HG03460 (cell line): ENCODE measurements at regions not wholly inside any gene's neighbourhood (a gene's known extent, or its start where the extent isn't known, plus 50 kb on each side); places are given as distances from the start of the nearest gene placed in this dataset.
"Not testable (repeated sequence)": the region's sequence is repeated elsewhere in the genome, so short reads cannot be mapped to it uniquely, and the experiment has no call there.

Experiments used
- ATAC-seq: cut with Tn5 transposase; IDR thresholded peaks from one replicate; pipeline ENCODE4 v1.9.1; 2021; ENCODE audit not compliant: unreplicated experiment

DNA sequence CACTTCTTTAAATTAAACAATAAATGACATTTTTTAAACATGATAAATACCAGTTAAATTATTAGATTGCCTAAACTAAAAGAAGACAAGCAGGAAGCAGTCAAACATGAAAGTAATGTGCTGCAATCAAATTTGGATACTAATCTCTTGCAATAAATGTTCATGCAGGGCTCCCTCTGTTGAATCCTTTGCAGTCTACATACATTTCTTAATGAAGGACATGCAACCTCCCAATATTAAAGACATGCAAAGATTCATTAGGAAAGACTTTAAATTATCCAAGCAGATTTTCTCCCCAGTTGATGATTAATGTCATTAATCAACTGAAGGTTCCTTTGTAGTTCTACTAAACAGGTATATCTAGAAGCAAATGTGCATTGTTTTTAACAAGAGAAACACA is 245.4 kb downstream of the ZIC4 start:
- ATAC-seq, result no peak

DNA sequence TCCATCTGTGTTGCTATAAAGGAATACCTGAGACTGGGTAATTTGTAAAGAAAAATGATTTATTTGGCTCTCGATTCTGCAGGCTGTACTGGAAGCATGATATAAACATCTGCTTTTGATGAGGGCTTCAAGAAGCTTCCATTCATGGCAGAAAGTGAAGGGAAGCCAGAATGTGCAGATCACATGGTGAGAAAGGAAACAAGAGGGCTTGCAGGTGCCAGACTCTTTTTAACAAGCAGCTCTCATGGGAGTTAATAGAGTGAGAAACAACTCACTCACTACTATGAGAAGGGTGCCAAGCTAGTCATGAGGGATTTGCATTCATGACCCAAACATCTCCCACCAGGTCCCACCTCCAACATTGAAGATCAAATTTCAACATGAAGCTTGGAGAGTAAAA is 247.2 kb downstream of the ZIC4 start:
- ATAC-seq, result no peak

DNA sequence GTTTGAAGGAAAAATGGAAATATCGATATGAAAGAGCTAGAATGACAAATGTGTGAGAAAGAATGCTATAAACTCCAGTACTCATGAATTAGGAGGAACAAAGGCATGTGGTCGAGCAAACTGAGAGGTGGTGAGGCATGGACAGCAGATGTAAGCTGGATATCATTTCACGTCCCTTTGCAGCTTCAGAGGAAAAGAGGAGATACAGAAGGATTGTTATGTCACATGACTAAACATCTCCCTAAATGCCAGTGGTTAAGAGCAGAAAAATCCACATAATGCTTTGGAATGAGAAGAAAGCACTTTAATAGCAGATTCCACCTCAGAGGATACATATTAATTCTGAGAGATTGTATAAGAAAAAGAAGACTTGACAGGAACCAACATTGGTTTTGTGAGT is 248.7 kb downstream of the ZIC4 start:
- no peak for ATAC-seq

DNA sequence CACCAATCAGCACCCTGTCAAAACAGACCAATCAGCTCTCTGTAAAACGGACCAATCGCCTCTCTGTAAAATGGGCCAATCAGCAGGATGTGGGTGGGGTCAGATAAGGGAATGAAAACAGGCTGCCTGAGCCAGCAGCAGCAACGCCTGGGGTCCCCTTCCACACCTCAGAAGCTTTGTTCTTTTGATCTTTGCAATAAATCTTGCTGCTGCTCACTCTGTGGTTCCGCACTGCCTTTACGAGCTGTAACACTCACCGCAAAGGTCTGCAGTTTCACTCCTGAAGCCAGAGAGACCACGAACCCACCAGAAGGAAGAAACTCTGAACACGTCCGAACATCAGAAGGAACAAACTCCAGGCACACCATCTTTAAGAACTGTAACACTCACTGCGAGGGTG is 251.4 kb downstream of the ZIC4 start:
- not testable (repeated sequence) for ATAC-seq

DNA sequence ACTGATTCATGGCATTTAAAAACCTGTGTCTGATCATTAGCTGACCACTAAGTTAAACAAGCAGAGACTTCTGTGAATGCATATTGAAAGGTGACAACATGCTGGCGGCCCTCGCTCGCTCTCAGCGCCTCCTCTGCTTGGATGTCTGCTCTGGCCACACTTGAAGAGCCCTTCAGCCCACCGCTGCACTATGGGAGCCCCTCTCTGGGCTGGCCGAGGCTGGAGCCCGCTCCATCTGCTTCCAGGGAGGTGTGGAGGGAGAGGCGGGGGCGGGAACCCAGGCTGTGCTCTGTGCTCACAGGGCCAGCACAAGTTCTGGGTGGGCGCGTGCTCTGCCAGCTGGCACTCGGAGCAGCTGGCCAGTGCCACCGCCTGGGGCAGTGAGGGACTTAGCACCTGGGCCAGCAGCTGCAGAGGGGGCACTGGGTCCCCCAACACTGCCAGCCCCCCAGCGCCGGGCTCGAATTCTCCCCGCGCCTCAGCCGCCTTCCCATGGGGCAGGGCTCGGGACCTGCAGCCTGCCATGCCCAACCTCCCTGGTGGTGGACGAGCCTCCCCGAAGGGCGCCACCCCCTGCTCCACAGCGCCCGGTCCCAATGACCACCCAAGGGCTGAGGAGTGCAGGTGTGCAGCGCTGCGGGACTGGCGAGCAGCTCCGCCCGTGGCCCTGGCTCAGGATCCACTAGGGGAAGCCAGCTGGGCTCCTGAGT is 252.4 kb downstream of the ZIC4 start:
- ATAC-seq, result no peak

DNA sequence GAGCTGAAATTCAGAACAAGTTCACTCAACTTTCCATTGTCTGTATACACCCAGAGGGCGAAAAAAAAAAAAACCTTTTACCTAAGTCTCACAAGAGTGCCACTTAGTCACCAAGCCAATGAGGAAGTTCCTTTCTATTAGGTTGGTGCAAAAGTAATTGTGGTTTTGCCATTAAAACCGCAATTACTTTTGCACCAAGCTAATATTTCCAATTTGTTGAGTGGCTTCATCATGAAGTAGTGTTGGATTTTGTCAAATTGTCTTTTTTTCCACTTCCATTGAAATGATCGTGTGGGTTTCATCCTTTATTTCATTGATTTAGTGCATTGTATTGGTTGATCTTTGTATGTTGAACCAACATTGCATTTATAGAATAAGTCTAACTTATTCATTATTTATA is 253.9 kb downstream of the ZIC4 start:
- no peak for ATAC-seq

DNA sequence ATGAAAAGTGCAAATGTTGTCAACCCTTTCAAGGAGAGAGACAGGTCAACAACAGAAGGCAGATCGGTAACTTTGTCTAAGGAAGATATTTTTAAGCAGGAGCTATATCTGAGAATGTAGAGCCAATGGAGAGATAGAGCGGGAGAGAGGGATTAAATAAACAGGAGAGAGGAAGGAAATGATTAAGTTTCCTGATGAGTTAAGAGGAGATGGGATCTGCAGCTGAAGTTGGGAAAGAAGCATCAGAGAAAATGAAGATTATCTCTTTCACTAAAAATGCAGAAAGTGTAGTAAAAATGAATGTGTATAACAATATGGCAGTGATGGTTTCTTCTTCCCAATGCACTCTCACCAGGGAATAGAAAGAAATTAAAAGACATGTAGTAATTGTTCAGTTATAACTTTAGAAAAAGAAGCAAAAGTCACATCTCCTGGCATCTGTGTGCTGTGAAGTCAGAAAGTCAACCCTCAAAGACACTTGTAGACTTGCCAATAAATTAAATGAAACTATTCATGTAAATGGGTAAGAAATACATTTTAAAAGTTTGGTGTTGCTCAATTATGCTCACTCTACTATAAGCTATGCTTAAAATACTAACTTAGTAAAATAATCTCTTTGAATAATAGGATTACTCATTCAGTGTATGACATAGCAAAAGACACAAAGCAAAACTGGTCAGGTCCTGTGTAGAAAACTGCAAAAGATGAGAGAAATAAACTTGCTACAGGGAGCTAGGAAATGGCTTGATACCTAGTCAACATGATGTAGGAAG is 264.6 kb downstream of the ZIC4 start:
- no peak for ATAC-seq

DNA sequence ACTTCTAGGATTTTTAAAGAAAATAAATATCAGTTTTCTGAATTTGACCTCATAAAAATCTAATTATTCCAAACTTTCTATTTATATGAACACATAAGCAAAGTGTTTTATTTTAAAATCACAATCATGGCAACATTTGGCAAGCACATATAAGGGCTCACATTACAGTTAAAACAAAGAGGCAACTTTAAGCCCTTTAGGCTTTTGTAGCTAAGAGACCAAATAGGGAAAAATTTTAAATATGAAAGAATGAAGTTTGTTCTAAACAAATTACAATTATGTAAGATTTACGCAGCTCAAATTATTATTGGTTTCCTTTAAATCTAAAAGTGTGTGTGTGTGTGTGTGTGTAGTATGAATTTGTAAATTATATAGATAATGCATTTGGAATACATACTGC is 267.0 kb downstream of the ZIC4 start:
- no peak for ATAC-seq

DNA sequence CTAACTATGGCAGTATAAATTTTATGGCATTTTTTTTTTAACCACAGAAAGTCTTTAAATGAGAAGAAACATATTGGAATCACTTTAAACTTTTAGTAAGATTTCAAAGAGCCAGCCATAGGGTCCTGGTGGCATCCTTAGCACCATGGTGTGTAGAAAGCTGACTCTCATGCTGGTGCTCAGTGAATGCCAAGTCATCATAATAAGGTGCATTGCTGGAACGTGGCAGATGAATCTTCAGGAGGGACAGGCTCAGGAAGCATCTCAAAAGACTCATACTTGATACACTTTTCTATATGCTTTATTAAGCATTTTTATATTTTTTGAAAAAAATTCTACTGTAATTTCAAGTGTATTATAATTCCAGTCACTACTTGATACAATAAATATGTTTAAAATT is 274.2 kb downstream of the ZIC4 start:
- no peak for ATAC-seq

DNA sequence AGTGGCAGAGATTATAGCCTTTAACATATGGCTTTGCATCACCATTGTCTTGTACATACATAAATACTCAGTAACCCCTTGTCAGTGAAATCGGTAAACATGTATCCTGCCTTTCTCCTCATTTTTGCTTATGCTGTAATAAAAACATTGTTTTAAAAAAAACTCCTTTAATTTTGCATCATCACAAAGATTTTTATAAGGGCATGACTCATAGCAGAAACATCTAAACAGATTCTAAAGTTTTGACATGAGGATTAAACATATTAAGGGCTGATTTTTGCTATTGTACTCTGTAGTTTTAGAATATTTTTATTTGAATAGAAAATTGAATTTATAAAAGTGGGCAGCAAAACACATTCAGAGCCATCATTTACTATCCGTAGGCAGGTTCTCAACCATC is 275.9 kb downstream of the ZIC4 start:
- no peak for ATAC-seq

DNA sequence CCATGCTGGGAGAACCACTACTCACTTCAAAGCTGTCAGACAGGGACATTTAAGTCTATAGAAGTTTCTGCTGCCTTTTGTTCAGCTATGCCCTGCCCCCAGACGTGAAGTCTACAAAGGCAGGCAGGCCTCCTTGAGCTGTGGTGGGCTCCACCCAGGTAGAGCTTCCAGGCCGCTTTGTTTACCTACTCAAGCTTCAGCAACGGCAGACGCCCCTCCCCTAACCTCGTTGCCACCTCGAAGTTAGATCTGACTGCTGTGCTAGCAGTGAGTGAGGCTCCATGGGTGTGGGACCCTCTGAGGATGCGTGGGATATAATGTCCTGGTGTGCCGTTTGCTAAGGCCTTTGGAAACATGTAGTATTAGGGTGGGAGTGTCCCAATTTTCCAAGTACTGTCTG is 276.7 kb downstream of the ZIC4 start:
- no peak for ATAC-seq

DNA sequence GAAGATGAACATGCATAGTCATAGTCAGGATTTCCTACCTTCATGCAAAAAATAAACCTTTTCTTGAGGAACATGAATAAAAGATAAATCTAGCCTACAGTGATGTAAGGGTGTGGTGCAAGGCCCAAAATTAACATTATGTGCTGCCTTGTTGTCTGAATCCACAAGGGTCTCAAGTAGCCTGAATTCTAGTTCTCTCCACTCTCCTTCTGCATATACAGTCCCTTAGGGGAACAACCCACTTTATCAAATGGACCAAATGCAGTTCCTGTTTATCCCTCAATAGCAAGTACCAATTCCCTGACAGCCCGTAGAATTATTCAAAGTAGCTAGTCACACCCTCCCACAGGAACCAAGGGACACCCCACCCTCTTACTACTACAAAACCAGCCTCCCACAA is 284.0 kb downstream of the ZIC4 start:
- no peak for ATAC-seq

DNA sequence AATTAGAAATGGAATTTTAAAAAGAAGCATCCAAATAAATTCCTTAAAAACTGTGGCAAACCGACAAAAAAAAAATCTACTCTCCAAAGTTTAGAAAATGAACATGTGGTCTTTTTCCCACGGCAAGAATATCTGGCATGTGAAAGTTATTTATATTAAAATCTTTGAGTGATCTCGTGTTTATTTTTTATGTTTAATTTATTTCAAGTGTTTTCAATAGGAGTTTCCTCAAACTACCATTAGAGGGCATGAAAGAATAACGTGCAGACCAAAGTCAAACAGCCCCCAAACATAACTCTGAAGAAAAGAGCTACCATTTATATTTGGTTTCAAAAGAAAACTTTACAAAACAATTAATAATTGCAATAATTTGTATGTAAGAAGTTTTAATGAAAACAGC is 286.4 kb downstream of the ZIC4 start:
- ATAC-seq, result no peak

DNA sequence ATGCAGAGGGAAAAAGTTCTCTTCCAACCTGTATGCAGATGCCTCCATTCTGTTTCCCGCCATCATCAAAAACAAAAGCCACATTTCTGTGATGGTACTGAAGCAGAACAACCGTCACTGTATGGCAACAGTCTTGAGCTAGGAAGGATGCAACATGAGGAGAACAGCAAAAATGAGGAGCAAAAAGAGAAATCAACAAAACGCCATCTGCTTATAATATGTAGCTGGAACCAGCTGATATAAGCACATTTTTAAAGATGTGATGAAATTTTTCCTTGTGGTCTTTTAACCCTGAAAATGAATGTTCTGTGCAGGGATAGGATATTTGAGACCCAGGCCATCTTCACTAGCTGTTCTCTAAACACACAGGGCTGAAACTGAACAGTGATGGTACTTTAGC is 287.0 kb downstream of the ZIC4 start:
- no peak for ATAC-seq

DNA sequence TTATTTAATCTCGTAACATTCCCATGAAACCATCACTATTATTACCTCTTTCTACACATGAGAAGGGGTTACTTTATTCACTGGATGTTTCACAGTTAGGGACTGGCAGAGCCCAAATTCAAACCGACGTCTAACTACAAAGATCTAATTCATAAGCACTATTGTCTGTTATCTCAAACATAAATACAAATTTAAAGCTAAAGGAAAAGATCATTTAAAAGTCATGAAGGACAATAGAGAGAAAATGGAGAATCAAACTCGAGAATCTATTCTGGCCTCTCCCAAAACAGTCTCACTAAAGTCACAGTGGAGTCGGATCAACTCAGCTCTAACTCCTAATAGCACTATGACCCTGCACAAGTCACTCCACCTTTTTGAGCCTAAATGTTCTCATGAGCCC is 287.7 kb downstream of the ZIC4 start:
- no peak for ATAC-seq

DNA sequence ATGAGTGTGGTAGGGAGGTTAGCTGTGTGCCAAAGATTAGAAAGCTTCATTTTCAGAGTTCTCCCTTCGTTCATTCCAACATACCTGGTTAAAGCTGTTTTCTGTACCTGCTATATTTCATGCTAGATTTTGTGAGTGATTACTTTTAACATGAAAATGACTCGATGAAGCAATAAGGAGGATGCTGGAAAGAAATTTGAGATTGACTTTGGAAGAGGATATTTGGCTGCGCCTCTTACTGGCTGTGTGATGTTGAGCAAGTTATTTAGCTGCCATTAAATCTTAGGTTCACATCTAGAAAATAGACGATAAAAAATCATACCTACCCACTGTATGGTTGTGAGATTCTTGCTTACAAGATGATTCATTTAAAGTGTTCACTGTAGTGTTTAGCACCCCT is 288.7 kb downstream of the ZIC4 start:
- no peak for ATAC-seq

DNA sequence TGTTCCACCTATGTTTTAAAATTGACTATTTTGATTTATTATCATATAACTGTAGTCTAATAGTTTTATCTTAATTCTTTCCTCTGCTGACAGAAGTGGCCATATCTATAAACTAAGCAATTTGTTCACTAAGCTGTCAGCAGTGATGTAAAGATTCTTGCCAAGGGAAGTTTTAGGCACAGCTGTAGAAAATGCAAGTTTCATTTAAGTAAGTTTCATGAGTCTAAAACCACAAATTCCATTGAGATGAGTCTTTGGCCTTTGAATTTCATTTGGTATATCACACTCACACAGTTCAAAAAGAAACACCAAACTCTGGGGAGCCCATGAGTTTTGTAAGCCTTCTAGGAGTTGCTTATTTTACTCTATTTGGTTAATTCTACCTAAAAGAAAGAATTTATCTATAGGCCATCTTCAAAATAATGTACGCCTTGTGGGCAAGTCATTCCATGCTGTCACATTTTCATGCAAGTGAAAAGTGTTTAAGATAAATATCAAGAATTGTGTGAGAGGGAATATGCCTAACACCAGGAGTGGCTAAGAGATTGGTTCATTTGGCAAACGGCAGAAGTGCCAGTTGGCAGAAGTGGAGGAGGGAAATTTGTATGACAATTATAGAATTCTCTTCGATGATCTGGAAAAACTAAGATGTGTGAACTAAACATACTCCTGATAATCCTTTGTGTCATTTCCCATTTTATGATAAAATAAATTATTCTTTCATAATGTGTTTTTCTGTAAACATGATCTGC is 292.9 kb downstream of the ZIC4 start:
- no peak for ATAC-seq

DNA sequence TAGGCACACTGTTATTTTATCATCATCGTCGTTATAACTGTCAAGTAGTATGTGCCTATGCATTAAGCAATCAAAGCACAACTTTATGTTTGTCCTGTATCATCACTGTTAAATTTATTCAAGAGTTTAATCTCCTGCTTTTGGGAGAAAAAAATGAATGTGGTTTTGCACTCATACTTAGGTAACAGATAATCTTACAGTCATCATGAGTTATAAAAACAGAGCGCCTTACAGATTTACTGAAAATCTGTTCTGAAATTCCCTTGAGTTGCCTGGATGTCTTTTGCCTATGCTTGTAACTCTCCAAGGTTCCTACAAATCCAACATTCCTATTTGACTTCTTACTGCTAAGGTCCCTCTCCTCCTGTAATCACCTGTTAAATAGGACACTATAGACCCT is 307.3 kb downstream of the ZIC4 start:
- no peak for ATAC-seq

DNA sequence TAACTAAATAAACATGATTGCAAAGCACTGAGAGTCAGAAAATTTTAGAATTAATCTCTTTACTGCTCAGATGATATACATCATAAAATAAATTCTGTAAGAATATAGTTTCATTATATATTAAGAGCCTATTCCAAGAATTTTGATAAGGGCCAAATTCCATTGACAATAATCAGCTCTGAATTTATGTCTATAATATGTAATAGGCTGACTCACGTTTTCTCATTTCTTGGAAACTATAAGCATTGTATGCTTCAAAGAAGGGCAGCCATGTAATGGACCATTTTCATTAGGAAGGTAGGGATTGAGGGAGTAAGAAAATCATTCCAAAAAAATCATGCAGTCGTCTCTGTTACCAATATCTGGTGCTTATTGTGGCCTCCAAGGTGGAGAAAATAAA is 315.9 kb downstream of the ZIC4 start:
- ATAC-seq, result no peak

DNA sequence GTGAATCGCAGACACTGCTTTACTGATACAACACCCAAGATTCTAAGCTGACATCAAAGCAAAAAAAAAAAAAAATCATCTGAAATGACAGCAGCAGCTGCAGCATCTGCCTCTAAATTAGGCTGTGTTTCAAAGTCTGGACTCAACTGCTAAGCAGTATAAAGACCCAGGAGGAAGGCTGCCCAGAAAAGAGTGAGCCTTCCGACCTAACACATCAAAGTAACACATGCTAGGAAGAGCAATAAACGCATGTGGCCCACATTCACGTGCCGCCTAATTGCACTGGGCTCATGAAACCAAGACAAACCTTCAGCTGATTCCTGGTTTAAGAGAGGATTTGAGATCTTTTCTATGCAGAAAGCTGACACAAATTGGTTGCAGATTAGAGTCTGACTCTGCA is 317.1 kb downstream of the ZIC4 start:
- ATAC-seq, result no peak

DNA sequence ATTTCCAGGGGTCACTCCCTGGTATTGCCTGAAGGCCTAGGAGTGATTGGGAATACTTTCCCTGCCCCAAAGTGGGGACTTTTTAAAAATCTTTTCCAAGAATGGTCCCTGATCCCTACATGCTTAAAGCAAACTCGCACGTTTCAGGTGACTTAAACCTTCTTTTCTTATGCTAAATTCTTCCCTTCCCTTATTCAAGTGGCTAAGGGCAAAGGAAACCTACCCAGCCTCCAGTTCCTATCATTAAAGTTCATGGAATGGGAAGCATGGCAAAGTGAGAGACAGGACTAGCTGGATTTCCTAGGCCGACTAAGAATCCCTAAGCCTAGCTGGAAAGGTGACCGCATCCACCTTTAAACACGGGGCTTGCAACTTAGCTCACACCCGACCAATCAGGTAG is 346.8 kb downstream of the ZIC4 start:
- not testable (repeated sequence) for ATAC-seq

DNA sequence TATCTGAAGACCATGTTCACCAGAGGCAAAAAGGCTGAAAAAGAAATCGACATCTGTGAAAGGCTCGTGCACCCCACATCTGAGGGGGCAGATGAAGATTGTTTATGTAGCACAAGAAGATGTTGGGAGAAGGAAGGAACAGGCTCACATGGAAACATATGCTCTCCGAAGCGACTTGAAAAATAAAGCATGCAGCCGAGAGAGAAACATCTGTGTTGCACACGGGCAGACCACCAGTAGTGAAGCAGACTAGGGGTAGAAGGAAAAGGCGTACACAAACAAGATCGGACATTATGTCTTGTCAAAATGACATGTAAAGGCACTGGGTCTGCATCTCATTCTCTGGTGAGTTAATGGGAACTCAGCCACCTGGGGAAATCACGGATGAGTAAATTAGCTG is 356.5 kb downstream of the ZIC4 start:
- no peak for ATAC-seq
